GM18858 (cell line): ENCODE measurements at regions not wholly inside any gene's neighbourhood (a gene's known extent, or its start where the extent isn't known, plus 50 kb on each side); places are given as distances from the start of the nearest gene placed in this dataset.
"Not testable (repeated sequence)": the region's sequence is repeated elsewhere in the genome, so short reads cannot be mapped to it uniquely, and the experiment has no call there.

Experiments
- ATAC-seq: cut with Tn5 transposase; IDR thresholded peaks from one replicate; pipeline ENCODE4 v1.9.1; 2021; ENCODE audit not compliant: unreplicated experiment

DNA sequence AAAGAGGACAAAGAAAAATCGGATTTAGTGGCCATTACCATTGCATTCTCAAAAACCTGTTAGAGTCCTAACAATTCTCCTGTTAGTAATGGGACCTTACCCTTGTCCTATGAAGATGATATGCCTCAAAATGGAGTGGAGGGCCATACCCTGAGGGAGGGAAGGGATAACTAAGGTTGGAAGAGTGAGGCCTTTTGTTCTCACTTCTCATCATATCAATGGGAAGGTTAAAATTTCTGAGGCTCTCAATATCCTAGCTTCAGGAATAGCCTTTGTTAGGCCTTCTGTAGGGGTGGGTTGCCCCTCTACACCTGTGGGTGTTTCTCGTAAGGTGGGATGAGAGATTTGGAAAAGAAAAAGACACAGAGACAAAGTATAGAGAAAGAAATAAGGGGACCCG is 109.4 kb upstream of the SGIP1 start:
- ATAC-seq, result not testable (repeated sequence)

DNA sequence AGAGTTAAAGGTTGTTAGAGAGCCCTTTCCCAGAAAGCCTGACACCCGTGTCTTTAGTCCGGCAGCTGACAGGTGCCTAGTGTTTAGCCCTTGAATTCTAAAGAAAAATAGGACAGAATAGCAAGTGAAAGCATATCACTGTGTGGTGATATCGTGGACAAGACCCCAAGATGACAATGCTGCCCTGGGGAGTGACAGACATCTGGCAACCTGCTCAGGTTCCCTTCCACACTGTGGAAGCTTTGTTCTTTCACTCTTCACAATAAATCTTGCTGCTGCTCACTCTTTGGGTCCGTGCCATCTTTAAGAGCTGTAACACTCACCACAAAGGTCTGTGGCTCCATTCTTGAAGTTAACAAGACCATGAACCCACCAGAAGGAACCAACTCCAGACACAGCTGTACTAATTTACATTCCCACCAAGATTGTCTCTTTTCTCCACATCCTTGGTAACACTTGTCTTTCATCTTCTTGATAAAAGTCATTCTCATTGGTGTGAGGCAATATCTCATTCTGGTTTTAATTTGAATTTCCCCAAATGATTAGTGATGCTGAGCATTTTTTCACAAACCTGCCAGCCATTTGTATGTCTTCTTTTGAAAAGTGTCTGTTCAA is 107.6 kb upstream of the SGIP1 start:
- no peak for ATAC-seq

DNA sequence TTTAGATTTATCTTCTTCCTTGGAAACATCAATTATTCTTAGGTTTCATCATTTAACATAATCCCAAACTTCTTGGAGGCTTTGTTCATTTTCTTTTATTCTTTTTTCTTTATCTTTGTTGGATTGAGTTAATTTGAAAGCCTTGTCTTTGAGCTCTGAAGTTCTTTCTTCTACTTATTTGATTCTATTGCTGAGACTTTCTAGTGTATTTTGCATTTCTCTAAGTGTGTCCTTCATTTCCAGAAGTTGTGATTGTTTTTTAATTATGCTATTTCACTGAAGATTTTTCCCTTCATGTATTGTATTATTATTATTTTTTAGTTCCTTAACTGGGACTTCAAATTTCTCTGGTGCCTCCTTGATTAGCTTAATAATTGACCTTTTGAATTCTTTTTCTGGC is 103.1 kb upstream of the SGIP1 start:
- ATAC-seq, result not testable (repeated sequence)

DNA sequence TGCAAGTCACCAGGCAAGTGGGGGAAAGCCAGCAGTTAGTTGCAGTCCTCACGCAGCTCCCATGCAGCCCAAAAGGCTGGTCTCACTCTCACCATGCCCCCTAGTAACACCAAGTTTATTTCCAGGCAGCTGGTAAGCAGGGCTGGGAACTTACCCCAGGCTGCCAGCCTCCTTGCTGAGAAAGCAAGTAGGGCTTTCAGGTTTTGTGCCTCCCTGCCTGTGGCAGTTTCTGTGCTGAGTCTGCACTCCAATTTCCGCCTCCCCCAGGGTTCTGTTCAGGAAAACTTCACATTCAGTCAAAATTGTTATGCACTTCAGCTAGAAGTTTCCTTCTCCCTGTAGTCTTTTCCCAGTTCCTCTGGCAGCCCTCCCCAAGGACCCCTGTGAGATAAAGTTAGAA is 102.0 kb upstream of the SGIP1 start:
- no peak for ATAC-seq

DNA sequence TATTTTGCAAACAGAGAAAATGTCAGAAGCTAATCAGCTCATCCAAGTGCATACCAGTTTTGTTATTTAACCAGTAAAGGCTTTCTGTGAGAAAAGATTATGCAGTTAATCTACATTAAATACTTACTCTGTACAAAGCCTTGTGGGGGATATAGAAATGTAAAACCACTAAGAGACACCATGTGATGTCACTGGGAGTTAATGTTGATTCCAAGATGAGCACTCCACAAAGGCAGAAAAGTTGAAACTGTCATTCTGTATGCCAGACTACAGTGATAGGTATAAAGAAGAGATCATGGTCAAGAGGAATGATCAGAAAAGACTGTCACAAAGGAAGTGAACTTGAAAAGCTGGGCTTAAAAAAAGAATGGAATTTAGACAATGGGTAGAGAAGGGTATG is 100.3 kb upstream of the SGIP1 start:
- ATAC-seq, result no peak

DNA sequence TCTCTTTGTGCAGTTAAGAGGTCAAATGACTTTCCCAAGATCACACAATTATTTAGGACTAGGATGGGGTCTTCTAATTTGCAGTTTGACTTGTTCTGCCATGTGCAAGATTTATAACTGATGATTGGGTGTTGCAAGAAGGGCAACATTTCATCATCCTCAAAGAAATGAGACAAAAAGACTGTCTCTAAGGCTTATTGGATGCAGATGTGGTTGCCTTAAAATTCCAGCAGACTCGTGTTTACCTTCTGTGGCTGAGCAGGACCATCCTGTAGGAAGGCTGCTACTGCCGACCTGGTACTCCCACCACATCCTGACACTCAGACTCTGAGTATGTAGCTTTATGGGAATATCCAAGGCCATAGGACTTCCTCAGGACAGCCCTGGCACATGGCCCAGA is 99.9 kb upstream of the SGIP1 start:
- ATAC-seq, result no peak

DNA sequence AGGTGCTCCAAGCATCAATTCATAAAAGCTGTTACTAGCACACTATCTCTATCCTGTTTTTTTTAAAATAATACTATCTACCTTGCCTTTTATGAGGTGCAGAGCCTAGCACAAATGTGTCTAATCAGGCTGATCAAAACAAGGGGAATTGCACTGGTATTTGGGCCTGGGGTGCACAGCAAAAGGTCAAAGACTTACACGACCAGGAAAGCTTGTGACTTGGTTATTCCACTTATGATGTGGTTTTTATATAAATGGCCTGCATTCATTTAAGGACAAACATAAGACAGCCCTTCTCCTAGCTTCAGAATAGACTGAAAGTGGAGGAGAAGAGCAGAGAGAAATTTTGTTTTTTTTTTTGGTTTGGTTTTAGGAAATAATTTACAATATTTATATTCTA is 98.4 kb upstream of the SGIP1 start:
- ATAC-seq, result no peak

DNA sequence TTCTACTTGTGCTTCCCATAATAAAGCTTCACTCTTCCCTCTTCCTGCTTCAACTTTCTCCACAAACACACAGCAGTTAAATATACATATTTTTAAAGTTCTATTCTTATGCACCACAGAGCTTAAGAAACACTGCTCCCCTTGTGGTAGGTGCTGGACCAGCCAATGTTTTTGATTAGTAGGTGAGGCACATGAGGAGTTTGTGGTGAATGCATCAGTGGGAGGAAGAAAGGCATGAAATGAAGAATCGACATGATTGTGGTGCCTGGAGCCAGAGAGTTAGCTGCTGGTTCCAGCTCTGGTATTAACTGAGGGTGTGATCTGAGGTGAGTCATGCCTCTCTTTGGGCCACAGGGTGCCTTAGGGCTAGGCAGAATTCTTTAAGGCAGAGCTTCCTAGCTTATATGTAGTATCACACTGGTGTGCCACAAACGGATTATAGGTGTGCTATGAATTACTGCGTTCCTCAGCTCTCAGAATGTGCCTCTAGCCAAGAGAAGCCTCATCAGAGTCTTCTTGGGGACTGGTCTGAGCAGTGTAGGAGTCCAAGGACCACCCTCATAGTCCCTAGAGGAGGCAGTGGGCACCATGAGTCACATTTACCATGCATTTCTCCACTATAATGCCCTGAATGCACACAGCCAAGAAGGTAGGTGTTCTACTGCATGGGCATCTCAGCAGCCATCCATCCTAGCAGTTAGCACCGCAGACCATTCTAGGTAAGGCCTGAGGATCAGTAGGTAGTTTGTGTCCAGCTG is 97.4 kb upstream of the SGIP1 start:
- ATAC-seq, result peak; percentile 49

DNA sequence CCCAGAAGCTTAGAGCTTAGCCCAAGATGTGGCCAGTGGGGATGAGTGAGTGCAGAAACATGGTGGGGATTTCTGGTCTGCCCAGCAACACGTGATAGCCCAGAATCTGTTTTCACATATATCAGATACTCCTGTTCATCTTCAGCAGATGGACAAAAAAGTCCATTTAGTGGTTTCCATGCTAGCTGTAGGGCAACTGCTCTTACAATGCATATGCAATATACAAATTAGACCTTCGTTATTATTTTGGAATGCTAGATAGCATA is 96.9 kb upstream of the SGIP1 start:
- no peak for ATAC-seq

DNA sequence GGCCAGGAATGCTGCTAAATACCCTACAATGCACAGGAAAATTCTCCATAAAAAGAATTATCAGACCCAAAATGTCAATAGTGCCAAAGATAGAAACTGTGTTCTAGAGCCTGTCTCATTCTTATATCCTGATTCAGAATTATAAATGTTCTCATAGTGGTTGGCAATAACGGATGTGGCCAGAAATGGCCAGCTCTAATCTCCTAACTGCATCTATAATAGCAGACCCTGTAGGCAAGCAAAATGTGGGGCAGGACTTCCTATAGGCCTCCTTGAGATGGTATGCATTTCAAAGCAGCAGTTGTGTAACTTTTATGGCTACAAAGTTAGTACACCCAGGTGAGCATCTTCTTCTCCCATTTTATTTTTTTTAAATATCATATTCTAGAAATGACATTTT is 95.9 kb upstream of the SGIP1 start:
- no peak for ATAC-seq

DNA sequence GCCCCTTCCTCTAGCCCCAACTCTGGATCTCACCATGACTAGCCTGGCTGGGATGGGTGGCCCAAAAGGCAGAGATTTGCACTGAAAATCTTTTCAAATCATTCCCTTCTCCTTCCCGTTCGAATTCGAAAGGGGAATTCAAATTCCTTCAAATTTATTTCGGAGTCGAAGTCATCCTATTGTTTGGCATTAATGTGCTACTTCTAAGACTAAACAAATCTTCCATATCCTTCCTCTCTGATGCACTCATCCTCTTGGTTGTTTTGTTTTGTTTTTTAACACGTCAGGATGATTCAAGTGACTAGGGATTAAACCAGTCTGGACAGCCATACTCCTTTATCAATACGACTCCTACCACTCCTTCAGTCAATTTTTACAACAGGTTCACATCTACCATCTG is 95.5 kb upstream of the SGIP1 start:
- no peak for ATAC-seq

DNA sequence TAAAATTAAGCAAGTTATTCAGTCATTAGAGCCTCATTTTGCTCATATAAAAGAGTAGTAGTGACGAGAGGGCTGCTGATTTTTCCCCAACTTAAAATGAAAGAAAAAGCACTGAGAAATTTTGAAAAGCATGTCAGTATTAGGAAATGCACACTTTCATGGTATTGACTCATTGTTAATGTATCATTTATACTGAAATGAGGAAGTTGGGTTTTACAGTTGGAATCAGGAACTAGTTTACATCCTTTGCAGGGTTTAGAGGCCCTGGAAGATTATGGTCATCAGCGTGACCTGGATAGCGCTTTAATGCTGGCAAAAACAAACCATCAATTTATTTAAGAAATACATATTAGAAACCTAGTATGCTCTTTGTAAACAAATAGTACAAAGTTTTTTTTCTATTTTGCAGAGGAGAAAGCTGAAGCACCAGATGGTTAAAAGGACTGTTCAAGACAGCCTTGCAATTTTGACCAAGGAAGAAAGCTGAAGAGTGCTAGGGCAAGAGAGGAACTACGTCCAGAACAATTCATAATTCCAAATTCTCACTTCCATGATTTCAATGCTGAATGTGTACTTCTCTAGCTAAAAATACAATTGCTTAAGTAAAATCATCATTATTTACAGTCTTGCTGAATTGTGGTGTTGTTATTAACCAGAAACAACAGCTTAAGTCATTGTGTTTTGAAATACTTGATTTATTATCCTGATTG is 94.8 kb upstream of the SGIP1 start:
- peak; percentile 68 for ATAC-seq

DNA sequence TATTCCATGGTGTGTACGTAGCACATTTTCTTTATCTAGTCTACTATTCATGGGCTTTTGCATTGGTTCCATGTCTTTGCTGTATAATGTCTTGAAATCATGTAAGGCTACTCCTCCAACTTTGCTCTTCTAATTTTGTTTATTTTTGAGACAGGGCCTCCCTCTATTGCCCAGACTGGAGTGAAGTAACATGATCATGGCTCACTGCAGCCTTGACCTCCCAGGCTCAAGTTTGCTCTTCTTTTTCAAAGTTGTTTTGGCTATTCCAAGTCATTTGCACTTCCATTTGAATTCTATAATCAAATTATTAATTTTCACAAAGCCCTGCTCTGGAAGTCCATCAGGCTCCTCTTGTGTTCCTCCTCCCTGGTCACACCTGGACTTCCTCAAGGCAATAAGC is 90.2 kb upstream of the SGIP1 start:
- no peak for ATAC-seq

DNA sequence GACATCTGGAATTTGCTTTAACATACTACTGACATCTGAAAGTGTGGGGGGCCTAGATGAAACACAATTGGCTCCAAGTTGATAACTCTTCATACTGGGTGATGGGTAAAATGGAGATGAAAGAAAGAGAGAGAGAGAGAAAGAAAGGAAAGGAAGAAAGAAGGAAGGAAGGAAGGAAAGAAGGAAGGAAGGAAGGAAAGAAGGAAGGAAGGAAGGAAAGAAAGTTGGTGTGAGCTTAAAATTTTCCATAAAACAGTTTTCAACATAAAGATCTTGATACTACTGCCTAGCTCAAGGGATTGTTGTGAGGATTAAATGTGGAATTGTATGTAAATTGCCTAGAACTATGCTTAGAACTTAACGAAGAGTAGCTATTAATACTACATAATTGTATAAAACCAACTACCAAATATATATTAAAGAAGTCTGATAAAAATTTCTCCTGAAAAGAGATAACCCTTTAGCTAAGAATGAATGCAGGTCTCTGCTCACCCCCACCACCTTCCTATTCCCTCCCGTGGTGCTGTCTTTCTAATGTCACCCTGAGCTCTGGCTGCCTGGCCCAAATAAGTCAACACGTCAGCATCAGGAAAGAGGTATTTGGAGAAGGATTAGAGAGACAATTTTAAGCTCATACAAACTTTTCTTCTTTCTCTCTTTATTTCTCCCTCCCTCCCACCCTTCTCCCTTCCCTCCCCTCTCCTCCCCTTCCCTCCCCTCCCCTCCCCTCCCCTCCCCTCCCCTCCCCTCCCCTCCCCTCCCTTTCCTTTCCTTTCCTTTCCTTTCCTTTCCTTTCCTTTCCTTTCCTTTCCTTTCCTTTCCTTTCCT is 89.3 kb upstream of the SGIP1 start:
- ATAC-seq, result no peak

DNA sequence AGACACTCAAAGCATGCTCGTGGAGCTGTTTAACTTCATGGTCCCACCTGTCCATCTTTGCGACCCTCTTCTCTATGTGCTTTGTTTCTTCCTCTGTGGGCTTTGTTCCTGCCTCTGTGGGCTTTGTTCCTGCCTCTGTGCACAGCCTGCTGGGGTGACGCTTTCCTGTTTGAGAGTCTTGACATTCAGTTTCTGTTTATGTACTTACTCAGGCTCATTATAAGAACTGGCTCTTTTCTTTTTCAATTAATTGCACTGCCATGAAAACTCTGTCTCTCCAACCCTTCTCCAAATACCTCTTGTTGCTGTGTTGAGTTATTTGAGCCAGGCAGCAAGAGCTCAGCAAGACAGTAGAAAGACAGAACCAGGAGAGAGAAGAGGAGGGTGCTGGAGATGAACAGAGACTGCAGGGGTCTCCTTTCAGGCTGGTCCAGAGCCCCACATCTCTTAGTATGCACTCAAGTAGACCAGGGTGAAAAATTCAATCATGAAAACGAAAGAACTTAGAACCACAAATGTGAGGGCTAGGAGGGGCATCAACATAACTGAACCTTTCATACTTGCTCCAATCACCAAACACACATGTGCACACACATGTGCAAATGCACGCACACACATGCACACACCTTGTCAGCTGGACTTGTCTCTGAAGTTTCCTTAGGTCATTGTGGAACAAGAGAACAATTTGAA is 88.3 kb upstream of the SGIP1 start:
- peak; percentile 75 for ATAC-seq

DNA sequence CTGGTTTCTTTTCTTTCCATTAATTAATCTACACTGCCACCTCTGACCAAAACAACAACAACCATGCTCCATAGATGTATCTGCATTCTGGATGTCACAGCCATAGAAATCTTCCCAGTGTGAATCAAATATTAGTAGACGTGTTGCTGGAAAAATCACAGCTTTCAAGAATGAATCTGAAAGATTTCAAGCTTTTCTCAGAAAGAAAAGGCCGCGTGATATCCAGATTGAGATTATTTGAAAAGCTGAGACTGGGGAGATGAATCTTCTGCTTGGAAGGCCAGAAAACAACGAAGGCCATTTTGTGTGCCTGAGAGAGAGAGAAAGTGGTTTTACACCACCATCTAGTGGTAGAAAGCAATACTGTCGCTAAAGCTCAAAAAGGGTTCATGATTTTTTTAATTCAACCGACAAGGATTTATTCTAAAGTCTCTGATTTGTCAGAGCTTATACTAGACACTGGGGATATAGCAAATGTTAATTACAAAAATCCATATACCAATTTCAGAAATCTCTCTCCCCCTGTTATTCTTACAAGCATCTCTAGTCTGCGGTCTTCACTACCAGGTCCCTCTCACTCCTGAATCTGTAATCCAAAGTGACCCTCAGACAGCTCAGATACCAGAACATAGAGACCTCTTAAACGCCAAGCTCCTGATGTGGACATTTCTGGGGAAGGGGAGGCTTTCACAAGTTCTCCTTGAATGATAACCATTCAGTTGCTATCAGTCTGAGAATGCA is 87.5 kb upstream of the SGIP1 start:
- ATAC-seq, result peak; percentile 50

DNA sequence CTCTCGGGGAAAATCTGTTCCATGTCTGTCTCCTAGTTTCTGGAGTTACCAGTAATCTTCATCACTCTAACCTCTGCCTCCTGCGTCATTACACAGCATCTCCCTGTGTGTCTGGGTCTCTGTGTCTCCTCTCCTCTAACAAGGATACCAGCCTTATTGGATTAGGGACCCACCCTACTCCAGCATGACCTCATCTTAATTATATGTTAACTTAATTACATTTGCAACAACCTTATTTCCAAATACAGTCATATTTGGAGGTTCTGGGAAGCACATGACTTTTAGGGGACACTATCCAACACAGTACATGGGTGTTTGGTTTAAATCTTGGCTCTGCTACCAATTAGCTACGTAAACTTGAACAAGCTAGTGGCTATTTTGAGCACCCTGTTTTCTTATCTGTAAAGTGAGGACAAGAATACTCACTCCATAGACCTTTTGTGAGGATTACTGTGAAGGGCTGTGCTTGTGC is 83.9 kb upstream of the SGIP1 start:
- ATAC-seq, result no peak

DNA sequence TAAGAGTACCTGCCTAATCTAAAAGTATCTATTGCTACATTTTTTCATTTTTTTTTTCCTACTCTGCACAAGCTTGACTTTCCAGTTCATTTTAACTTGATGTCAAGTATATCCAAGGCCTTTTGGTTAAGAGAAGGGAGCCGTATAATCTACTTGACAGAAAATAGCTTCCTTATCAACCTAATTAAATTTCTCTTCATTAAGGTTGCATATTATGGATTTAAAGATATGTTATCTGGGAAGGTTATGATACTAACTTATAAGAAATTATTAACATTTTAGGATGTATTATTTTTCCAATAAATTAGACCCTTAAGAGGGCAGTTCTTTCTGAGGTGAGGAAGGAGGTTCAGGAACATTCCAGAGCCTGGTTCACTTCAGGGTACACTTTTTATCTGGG is 83.1 kb upstream of the SGIP1 start:
- no peak for ATAC-seq

DNA sequence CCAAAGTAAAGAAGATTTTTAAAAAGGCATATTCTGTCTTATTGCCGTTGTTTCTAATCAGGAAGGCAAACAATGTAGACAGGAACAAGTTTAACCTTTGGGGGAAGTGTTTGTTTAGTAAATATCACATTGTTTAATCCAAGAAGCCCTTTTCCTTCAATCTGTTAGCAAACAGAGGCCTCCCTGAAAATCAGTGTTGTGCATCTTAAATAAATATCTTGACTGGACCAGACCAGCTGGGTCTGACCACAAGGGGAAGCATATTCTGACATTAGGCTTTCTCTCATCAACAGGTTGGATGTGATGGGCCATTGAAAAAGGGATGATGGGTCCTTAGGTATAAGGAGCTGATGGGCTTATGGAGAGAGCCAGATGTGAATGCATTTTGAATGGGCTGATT is 81.8 kb upstream of the SGIP1 start:
- no peak for ATAC-seq

DNA sequence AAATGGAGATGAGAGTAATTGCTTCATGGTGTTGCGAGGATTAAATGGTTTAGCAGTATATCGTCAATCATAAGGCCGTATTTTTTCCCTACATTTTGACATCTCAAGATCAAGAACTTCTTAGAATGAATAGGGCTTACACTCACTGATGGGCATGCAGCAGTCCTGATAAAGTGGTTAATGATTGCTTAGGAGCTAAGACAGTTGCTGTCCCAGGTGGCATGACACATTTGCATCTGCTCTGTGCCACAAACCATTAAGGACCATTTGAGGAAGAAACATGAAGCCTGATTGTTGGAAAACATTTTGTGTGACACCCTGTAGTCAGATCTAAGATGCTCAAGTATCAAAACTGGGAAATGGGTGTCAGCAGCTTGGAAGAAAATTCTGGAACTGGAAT is 81.0 kb upstream of the SGIP1 start:
- no peak for ATAC-seq
